Liver (tissue), 3 donors: ENCODE measurements at regions not wholly inside any gene's neighbourhood (a gene's known extent, or its start where the extent isn't known, plus 50 kb on each side); places are given as distances from the start of the nearest gene placed in this dataset.

Experiments used
- GABPA ChIP-seq, 2 donors: IDR thresholded peaks in 1 of 2; conservative IDR thresholded peaks in 1 of 2; 2 replicates each; pipeline ENCODE4 v1.6.1; 2016; ENCODE audit warnings: antibody characterized with exemption in 2 of 2, mild to moderate bottlenecking in 1 of 2, moderate library complexity in 1 of 2
- MAX ChIP-seq: IDR thresholded peaks from 2 replicates; pipeline ENCODE4 v1.6.1; 2016; ENCODE audit warnings: antibody characterized with exemption
- RAD21 ChIP-seq, 2 donors: IDR thresholded peaks; 2 replicates each; pipeline ENCODE4 v1.6.1; 2016; ENCODE audit warnings: antibody characterized with exemption in 2 of 2, mild to moderate bottlenecking in 2 of 2
- SP1 ChIP-seq: IDR thresholded peaks from 2 replicates; pipeline ENCODE4 v1.6.1; 2018; ENCODE audit warnings: antibody characterized with exemption, mild to moderate bottlenecking
- YY1 ChIP-seq: IDR thresholded peaks from 2 replicates; pipeline ENCODE4 v1.6.1; 2016; ENCODE audit warnings: antibody characterized with exemption, mild to moderate bottlenecking
- TF ChIP-seq, protein P1 (sequence below): fragments of 150-350 bp; IDR thresholded peaks from 2 replicates; pipeline ENCODE4 v1.5.1; 2017; ENCODE audit warnings: improper control_type of control experiment, low read depth, low read length; ENCODE audit not compliant: missing input control
- TF ChIP-seq, protein P2 (sequence below): IDR thresholded peaks from 2 replicates; pipeline ENCODE4 v1.6.1; 2016; ENCODE audit warnings: antibody characterized with exemption
- TF ChIP-seq, protein P3 (sequence below): IDR thresholded peaks from 2 replicates; pipeline ENCODE4 v1.6.1; 2016; ENCODE audit warnings: antibody characterized with exemption, mild to moderate bottlenecking
- donor health status: healthy.
- donor health status: healthy.

GRCh38 chr21:35825370-35826353 lies 234.7 kb downstream of the SETD4 start:
- TF ChIP-seq, protein P1, sequence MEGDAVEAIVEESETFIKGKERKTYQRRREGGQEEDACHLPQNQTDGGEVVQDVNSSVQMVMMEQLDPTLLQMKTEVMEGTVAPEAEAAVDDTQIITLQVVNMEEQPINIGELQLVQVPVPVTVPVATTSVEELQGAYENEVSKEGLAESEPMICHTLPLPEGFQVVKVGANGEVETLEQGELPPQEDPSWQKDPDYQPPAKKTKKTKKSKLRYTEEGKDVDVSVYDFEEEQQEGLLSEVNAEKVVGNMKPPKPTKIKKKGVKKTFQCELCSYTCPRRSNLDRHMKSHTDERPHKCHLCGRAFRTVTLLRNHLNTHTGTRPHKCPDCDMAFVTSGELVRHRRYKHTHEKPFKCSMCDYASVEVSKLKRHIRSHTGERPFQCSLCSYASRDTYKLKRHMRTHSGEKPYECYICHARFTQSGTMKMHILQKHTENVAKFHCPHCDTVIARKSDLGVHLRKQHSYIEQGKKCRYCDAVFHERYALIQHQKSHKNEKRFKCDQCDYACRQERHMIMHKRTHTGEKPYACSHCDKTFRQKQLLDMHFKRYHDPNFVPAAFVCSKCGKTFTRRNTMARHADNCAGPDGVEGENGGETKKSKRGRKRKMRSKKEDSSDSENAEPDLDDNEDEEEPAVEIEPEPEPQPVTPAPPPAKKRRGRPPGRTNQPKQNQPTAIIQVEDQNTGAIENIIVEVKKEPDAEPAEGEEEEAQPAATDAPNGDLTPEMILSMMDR = no peak
- TF ChIP-seq GABPA (IDR thresholded peaks at IDR 0.05 in 1 of 2, conservative IDR thresholded peaks at IDR 0.05 in 1 of 2) = no peak
- no peak for TF ChIP-seq RAD21 (IDR thresholded peaks at IDR 0.05)
- no peak for TF ChIP-seq SP1
- TF ChIP-seq MAX = no peak
- TF ChIP-seq, protein P2, sequence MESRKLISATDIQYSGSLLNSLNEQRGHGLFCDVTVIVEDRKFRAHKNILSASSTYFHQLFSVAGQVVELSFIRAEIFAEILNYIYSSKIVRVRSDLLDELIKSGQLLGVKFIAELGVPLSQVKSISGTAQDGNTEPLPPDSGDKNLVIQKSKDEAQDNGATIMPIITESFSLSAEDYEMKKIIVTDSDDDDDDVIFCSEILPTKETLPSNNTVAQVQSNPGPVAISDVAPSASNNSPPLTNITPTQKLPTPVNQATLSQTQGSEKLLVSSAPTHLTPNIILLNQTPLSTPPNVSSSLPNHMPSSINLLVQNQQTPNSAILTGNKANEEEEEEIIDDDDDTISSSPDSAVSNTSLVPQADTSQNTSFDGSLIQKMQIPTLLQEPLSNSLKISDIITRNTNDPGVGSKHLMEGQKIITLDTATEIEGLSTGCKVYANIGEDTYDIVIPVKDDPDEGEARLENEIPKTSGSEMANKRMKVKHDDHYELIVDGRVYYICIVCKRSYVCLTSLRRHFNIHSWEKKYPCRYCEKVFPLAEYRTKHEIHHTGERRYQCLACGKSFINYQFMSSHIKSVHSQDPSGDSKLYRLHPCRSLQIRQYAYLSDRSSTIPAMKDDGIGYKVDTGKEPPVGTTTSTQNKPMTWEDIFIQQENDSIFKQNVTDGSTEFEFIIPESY = no peak
- TF ChIP-seq, protein P3, sequence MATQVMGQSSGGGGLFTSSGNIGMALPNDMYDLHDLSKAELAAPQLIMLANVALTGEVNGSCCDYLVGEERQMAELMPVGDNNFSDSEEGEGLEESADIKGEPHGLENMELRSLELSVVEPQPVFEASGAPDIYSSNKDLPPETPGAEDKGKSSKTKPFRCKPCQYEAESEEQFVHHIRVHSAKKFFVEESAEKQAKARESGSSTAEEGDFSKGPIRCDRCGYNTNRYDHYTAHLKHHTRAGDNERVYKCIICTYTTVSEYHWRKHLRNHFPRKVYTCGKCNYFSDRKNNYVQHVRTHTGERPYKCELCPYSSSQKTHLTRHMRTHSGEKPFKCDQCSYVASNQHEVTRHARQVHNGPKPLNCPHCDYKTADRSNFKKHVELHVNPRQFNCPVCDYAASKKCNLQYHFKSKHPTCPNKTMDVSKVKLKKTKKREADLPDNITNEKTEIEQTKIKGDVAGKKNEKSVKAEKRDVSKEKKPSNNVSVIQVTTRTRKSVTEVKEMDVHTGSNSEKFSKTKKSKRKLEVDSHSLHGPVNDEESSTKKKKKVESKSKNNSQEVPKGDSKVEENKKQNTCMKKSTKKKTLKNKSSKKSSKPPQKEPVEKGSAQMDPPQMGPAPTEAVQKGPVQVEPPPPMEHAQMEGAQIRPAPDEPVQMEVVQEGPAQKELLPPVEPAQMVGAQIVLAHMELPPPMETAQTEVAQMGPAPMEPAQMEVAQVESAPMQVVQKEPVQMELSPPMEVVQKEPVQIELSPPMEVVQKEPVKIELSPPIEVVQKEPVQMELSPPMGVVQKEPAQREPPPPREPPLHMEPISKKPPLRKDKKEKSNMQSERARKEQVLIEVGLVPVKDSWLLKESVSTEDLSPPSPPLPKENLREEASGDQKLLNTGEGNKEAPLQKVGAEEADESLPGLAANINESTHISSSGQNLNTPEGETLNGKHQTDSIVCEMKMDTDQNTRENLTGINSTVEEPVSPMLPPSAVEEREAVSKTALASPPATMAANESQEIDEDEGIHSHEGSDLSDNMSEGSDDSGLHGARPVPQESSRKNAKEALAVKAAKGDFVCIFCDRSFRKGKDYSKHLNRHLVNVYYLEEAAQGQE = no peak
- no peak for TF ChIP-seq YY1
